CD4-positive, alpha-beta T cell treated with Interleukin-1 beta for 1 hour (primary cell): ENCODE measurements at regions not wholly inside any gene's neighbourhood (a gene's known extent, or its start where the extent isn't known, plus 50 kb on each side); places are given as distances from the start of the nearest gene placed in this dataset.
"Not testable (repeated sequence)": the region's sequence is repeated elsewhere in the genome, so short reads cannot be mapped to it uniquely, and the experiment has no call there.

Source experiments
- DNase-seq, 2 donors: peaks; one replicate each; pipeline ENCODE4 v3.0.0-alpha.2; 2020 to 2022

- no peak for DNase-seq
Observed at GRCh38 chr16:86718118-86718517, 139.8 kb downstream of the FOXL1 start.

DNA sequence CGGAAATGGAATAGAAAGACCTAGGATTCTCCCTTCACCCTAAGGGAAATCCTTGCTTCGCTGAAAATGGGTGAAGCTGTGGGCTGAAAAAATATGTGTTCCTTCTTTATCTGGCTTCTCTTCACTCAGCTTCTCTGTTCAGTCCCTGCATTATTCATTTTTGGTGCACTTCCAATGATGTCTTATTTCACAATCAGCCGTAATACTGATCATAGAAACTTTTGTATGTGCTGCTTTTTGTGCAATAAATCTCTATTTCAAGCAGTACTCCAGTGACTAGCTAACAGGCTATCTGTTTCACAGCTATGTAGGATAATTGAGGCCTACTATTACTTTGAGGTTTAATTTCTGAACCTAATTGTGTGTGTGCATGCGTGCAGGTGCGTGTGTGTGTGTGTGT lies 144.6 kb downstream of the FOXL1 start:
- no peak for DNase-seq

DNA sequence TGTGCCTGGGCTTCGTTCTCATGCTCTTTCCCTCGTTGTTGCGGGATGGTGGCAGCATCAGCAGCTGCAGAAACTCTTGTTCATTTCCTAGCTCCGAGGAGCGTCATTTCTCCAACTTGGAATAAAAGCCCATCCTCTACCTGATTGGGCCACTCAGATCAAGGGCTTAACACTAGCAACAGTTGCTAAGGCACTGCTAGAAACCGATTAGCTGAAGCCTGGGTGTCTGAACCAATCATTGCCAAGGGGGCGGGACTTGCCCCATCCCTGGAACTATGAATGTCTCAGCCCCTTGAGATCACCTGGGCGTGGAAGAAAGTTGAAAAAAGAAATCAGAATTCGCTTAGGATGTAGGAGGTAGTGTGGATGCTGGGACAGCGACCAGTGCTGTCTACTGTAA lies 145.3 kb downstream of the FOXL1 start:
- no peak for DNase-seq

DNA sequence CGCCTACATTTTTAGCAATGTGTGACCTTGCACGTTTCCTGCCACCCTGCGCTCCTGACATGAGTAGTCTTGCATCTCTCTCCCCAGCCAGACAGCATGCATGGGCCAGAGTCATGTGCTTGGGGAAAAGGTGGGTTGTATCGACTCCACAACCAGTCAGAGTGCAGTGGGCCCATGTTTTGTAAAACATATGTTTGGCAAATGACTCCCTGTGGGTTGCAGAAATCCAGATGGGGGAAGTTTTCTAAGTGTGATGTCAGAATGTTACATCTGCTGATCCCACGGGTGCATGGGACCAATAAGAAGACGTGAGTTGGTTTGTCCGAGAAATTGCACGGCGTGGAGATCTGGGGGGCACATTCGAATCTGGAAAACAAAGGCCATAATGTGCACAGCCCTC lies 147.1 kb downstream of the FOXL1 start:
- no peak for DNase-seq

- DNase-seq = no peak
Observed at GRCh38 chr16:86726340-86726739, 148.0 kb downstream of the FOXL1 start.

DNA sequence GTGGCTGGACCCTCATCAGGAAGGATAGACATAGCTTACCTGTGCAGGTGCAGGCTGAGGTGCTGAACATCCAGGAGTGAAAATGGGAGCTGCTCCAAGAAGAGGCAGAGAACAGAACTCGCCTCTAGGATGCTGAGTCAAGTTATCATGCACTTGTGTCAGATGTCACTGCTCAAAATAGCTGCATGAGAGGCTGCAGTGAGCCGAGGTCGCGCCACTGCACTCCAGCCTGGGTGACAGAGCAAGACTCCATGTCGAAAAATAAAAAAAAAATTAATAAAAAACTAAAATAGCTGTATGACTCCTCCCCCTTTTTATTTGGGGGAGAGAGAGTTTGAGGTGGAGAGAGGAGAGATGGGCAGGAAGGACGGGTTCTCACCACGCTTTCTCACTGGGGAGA lies 148.8 kb downstream of the FOXL1 start:
- DNase-seq = no peak

DNA sequence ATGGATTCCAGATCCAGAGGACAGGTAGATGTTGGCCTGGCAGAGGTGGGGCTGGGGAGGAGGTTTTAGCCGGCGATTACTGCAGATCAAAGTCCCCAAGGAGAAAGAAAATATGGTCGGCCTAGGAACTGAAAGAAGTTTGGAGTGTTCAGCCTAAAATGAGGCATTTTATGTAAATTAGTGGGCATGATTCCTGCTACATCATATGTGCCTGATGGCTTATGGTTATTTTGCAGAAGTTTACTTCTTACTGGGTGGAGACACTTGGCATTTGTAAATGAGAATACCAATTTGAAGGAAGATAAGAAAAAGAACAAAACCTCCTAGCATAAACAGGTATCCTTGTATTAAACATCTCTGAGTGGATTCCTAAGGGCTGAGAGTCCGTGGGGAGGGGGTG lies 149.3 kb downstream of the FOXL1 start:
- no peak for DNase-seq

DNA sequence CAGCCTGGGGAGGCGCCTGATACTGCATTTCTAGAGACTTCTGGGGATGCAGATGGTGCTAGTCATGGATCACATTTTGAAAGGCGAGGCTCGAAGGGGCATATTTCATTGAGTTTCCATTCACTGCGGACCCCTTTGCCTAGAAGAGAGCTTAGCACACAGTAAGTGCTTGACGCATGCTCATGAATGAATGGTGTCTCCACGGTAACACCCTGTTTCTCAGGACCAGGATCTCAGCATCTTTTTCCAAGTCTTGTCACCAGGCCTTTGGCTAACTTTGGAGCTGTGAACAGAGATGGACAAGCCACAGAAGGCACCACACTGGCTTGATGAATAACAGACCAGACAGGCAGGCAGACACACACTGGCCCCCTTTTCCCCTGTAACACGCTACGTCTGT lies 151.3 kb downstream of the FOXL1 start:
- DNase-seq = no peak

- DNase-seq = no peak
Observed at GRCh38 chr16:86730086-86730485, 151.7 kb downstream of the FOXL1 start.

- no peak for DNase-seq
Observed at GRCh38 chr16:86730597-86730996, 152.2 kb downstream of the FOXL1 start.

GRCh38 chr16:86732621-86733295 lies 154.4 kb downstream of the FOXL1 start:
- no peak for DNase-seq

- no peak for DNase-seq
Observed at GRCh38 chr16:86733546-86734254, 155.4 kb downstream of the FOXL1 start.

GRCh38 chr16:86734543-86735460 lies 156.5 kb downstream of the FOXL1 start:
- no peak for DNase-seq

DNA sequence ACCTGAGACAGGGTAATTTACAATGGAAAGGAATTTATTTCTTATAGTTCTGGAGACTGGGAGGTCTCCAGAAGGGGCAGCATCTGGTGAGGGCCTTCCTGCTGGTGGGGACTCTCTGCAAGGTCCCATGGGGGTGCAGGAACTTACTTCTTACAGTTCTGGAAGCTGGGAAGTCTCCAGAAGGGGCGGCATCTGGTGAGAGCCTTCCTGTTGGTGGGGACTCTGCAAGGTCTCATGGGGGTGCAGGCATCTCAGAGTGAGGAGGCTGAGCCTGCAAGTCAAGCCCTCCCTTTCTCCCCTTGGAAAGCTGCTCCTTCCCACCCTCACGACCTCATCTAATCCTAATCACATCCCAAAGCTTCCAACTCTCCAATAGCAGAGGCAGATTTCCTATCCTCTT lies 157.4 kb downstream of the FOXL1 start:
- no peak for DNase-seq

- DNase-seq = no peak
Observed at GRCh38 chr16:86736502-86736901, 158.2 kb downstream of the FOXL1 start.

- no peak for DNase-seq
Observed at GRCh38 chr16:86737083-86737482, 158.7 kb downstream of the FOXL1 start.

DNA sequence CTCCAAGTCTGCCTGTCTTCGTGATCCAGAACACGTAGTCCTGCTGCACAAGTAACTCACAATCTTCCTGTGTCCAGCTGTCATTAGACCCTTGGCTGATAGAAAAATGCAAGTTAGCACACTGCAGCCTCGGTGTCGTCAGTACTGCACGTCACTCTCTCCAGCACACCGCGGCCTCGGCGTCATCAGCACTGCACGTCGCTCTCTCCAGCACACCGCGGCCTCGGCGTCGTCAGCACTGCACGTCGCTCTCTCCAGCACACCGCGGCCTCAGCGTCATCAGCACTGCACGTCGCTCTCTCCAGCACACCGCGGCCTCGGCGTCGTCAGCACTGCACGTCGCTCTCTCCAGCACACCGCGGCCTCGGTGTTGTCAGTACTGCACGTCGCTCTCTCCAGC lies 160.0 kb downstream of the FOXL1 start:
- DNase-seq = not testable (repeated sequence)

DNA sequence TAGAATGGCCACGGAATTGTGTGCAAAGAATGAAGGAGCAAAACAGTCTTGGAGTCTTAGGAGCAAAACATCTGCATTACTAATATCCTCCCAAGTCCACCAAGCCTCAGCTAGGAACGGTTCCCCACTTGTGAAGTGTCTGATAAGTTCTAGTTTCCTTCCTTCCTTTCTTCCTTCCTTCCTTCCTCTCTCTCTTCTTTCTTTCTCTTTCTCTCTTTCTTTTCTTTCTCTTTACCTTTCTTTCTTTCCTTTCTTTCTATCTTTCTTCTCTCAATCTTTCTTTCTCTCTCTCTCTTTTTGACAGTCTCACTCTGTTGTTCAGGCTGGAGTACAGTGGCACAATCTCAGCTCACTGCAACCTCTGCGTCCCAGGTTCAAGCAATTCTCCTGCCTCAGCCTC lies 160.8 kb downstream of the FOXL1 start:
- DNase-seq = no peak

- DNase-seq = no peak
Observed at GRCh38 chr16:86739808-86740207, 161.5 kb downstream of the FOXL1 start.

- DNase-seq = no peak
Observed at GRCh38 chr16:86740298-86740697, 161.9 kb downstream of the FOXL1 start.

DNA sequence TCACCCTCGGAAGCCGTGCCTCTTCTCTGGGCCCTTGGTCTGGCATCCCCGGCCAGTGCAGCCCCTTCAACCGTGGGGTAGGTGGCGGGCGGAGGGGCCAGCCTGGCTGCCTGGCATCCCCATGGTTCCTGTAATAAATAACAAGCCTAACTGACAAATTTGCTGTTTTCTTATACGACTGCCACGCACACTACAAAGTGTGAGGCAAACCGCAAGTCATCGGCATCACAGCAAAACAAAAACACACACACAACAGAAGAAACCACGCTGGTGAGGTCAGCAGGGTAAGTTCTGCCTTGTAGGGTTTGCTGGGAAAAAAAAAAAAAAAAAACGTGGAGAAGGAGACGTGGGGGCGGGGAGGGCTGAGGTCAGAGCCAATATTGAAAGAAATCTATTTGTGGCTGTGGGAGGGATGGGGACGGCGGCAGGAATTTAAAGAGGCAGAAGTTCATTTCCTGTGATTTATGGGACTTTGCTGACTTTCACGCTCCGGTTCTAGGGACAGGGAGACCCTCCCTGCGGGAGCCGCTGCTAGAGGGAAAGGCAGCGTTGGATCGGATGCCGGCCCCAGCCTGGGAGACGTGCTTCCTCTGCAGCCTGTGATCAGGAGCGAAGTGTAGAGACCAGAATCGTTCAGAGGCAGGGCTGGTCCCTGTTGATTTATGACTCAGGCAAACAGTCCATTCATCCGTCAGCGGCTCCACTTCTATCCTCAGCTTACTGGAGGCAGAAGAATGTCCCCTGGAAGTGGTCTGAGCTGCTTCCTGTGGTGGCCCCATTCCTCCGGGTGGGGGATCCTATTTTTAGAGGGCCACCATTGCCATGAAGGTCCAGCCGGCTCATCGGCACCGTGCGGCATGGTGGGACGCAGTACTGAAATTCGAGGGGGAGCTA lies 162.8 kb downstream of the FOXL1 start:
- no peak for DNase-seq

DNA sequence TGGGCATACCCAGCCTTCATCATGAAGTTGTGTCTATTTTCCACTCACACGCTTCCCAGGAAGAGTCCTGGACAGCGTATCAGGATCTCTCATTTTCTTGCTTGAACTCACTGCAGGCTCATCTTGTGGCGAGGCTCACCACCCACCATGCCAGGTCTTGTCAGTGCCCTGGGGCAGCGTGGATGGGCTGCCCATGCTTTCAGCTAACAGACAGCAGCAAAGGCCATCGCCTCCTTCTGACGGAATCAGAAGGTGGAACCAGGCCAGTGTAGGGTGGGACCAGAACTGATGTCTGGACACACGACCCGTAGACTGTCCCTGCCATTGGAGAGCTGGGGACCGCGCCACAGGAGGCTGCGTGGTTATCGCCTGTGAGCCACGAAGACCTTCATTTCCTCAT lies 169.4 kb downstream of the FOXL1 start:
- DNase-seq = no peak

DNA sequence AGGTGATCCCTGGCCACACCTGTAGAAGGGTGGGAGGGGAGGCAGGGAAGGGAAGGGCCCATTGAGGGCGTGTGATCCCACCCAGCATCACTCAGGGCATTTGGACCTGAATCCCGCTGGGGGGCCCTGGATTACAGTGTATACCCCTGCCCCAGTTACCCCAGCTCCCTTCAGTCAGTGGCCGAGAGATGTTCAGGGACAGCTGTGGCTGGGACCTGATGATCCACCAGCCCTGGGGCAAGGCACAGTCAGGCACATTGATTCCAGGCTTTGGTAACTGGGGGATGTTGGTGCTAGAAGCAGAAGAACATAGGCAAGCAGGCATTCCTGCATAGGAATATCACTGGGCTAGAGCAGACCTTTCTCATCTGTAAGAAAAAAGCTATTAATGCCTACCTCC lies 170.3 kb downstream of the FOXL1 start:
- DNase-seq = no peak
